ENCODE measurements at regions not wholly inside any gene's neighbourhood (a gene's known extent, or its start where the extent isn't known, plus 50 kb on each side); places are given as distances from the start of the nearest gene placed in this dataset.

DNA sequence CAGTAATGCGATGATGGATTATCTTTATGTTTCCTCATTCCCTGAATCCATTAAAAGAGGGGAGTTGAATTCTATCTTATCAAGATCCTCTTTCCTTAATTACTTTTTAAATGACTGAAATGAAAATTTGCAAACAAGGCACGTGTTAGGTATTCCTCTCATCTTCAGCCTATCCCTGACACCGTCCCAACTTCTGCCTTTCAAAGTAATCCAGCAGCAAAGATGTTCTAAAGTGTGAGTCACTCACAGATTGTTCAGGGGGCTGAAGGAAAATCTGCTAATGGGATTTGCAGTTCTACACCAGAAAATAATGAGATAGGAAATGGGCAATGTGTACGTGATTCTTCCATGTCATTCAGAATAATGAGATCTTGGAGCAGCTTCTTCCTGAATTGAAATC lies 403.0 kb downstream of the ARHGEF28 start:
- Histone ChIP-seq H3K27ac (ENCODE audit: insufficient read depth, low read depth, low read length, poor library complexity, severe bottlenecking) (no peak overlapping the region), H3K27me3 (ENCODE audit: control insufficient read depth, insufficient read depth, low read length, poor library complexity, severe bottlenecking) (no peaks in the 10 kb centered on the region), H3K9me3 (ENCODE audit: control insufficient read depth, low read length) (no peaks in the 10 kb centered on the region), H3K4me1 (ENCODE audit: control insufficient read depth, insufficient read depth, low read length) (no peaks in the 10 kb centered on the region), H3K36me3 (ENCODE audit: control insufficient read depth, insufficient read depth, low read length) (no peaks in the 10 kb centered on the region), H3K4me3 (ENCODE audit: insufficient read depth, low read depth, low read length) (no peak overlapping the region)
- 90 to 94% methylated on average over 4 of the region's 4 CpGs for WGBS, 2 experiments

DNA sequence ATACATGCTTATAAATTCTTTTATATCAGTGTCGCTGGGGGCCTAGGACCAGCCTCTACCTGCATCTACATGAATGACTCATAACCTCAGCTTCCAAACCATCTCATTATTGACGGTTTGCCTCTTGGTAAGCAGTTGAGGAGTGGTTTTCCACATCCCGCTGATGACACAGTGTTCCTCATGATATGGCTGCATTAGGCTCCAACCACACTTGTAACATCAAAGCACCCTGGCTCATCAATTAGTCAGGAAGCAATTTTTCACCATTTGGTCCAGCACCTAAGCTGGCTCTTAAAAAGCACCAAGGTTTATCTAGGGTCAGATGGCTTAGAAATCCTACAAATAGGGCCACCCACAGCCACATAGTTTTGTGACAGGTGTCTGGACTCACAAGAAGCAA lies 402.4 kb downstream of the ARHGEF28 start:
- no peaks in the 10 kb centered on the region for H3K4me1 ChIP-seq (ENCODE audit: control insufficient read depth, insufficient read depth, low read length)
- no peaks in the 10 kb centered on the region for H3K9me3 ChIP-seq (ENCODE audit: control insufficient read depth, low read length)
- no peaks in the 10 kb centered on the region for H3K36me3 ChIP-seq (ENCODE audit: control insufficient read depth, insufficient read depth, low read length)
- no peak overlapping the region for H3K27ac ChIP-seq (ENCODE audit: insufficient read depth, low read depth, low read length, poor library complexity, severe bottlenecking)
- H3K4me3 ChIP-seq (ENCODE audit: insufficient read depth, low read depth, low read length), result no peak overlapping the region
- H3K27me3 ChIP-seq (ENCODE audit: control insufficient read depth, insufficient read depth, low read length, poor library complexity, severe bottlenecking), result no peaks in the 10 kb centered on the region
- WGBS, 2 experiments, result 84 to 95% methylated on average over 3 of the region's 3 CpGs

DNA sequence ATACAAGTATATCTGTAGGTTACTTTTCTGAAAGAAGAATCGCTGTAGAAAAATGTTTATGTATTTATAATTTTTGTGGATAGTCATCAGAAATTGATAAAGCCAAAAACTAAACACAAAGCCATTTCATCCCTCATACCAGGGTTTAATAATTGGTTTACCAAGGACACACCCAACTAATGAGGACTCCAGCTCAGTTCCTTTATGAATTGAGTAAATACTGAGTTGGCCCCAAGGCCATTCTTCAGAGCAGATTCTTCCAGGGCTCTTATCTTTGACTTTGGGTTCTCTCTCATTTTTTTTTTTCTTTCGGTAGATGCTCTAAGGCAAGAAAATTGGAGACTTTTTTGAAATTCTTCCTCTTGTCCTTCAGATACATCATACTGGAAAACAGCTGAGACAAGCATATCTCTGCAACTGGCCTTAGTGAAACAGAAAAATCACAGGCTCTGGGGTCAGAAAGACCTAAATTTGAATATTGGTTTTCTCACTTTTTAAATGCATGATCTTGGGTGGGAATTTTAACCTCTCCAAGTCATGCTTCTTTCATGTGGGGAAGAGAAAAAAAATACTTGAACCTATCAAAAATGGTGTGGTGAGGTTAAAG lies 401.8 kb downstream of the ARHGEF28 start:
- Histone ChIP-seq H3K9me3 (ENCODE audit: control insufficient read depth, low read length) (no peaks in the 10 kb centered on the region), H3K36me3 (ENCODE audit: control insufficient read depth, insufficient read depth, low read length) (no peaks in the 10 kb centered on the region), H3K4me3 (ENCODE audit: insufficient read depth, low read depth, low read length) (no peak overlapping the region), H3K4me1 (ENCODE audit: control insufficient read depth, insufficient read depth, low read length) (no peaks in the 10 kb centered on the region), H3K27me3 (ENCODE audit: control insufficient read depth, insufficient read depth, low read length, poor library complexity, severe bottlenecking) (no peaks in the 10 kb centered on the region), H3K27ac (ENCODE audit: insufficient read depth, low read depth, low read length, poor library complexity, severe bottlenecking) (no peak overlapping the region)
- WGBS, 2 experiments, result 90 to 100% methylated on average over 1 of the region's 2 CpGs

DNA sequence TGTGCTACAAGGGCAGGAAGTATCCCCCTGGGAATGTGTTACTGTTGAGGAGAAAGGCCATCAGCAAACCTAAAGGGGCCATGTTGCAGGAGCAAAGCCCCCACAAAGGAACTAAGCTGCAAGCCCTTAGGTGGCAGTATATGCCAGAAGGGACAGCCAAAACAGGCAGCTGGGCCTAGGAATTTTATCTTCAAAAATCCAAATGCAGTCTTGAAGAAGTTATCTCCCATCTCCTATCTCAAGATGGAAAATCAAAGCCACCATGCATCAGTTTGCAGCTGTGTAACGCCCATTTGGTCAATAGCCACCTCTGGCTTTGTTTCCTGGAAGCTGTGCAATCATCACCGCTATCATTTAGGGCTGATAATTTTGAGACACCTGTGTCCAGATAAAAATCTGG lies 400.3 kb downstream of the ARHGEF28 start:
- Histone ChIP-seq H3K4me1 (ENCODE audit: control insufficient read depth, insufficient read depth, low read length) (no peaks in the 10 kb centered on the region), H3K27ac (ENCODE audit: insufficient read depth, low read depth, low read length, poor library complexity, severe bottlenecking) (no peak overlapping the region), H3K4me3 (ENCODE audit: insufficient read depth, low read depth, low read length) (no peak overlapping the region), H3K9me3 (ENCODE audit: control insufficient read depth, low read length) (no peaks in the 10 kb centered on the region), H3K27me3 (ENCODE audit: control insufficient read depth, insufficient read depth, low read length, poor library complexity, severe bottlenecking) (no peaks in the 10 kb centered on the region), H3K36me3 (ENCODE audit: control insufficient read depth, insufficient read depth, low read length) (no peaks in the 10 kb centered on the region)
- 91 to 100% methylated on average over 2 of the region's 2 CpGs for WGBS, 2 experiments

- Histone ChIP-seq H3K36me3 (ENCODE audit: control insufficient read depth, insufficient read depth, low read length) (no peaks in the 10 kb centered on the region), H3K27me3 (ENCODE audit: control insufficient read depth, insufficient read depth, low read length, poor library complexity, severe bottlenecking) (no peaks in the 10 kb centered on the region), H3K9me3 (ENCODE audit: control insufficient read depth, low read length) (no peaks in the 10 kb centered on the region), H3K4me3 (ENCODE audit: insufficient read depth, low read depth, low read length) (no peak overlapping the region), H3K4me1 (ENCODE audit: control insufficient read depth, insufficient read depth, low read length) (no peaks in the 10 kb centered on the region), H3K27ac (ENCODE audit: insufficient read depth, low read depth, low read length, poor library complexity, severe bottlenecking) (no peak overlapping the region)
Observed at GRCh38 chr5:74021126-74021525, 395.1 kb downstream of the ARHGEF28 start.

DNA sequence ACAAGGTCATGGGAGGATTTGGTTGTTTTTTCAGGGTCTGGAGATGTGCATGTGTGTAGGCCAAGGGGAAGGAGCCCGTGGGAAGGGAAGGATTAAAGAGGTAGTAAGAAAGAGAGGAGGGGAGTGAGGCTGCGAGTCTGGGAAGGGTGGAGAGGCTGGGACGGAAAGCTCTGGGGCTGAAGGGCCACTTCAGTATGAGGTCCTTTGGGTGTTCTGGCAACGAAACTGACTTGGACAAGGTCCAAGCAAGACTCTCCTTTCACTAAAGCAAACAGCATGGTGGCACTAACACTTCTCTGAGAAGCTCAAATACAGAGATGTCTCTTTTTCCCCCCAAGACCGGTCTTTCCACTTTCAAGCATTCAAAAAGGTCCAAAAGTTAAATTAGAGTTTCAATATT lies 394.5 kb downstream of the ARHGEF28 start:
- Histone ChIP-seq H3K27me3 (ENCODE audit: control insufficient read depth, insufficient read depth, low read length, poor library complexity, severe bottlenecking) (no peaks in the 10 kb centered on the region), H3K36me3 (ENCODE audit: control insufficient read depth, insufficient read depth, low read length) (no peaks in the 10 kb centered on the region), H3K4me1 (ENCODE audit: control insufficient read depth, insufficient read depth, low read length) (no peaks in the 10 kb centered on the region), H3K27ac (ENCODE audit: insufficient read depth, low read depth, low read length, poor library complexity, severe bottlenecking) (no peak overlapping the region), H3K4me3 (ENCODE audit: insufficient read depth, low read depth, low read length) (no peak overlapping the region), H3K9me3 (ENCODE audit: control insufficient read depth, low read length) (no peaks in the 10 kb centered on the region)
- 94 to 95% methylated on average over 5 of the region's 5 CpGs for WGBS, 2 experiments

GRCh38 chr5:74019923-74020322 lies 393.9 kb downstream of the ARHGEF28 start:
- H3K27me3 ChIP-seq (ENCODE audit: control insufficient read depth, insufficient read depth, low read length, poor library complexity, severe bottlenecking), result no peaks in the 10 kb centered on the region
- H3K4me3 ChIP-seq (ENCODE audit: insufficient read depth, low read depth, low read length), result no peak overlapping the region
- WGBS, 2 experiments, result 94 to 95% methylated on average over 5 of the region's 5 CpGs
- no peaks in the 10 kb centered on the region for H3K4me1 ChIP-seq (ENCODE audit: control insufficient read depth, insufficient read depth, low read length)
- no peaks in the 10 kb centered on the region for H3K9me3 ChIP-seq (ENCODE audit: control insufficient read depth, low read length)
- no peaks in the 10 kb centered on the region for H3K36me3 ChIP-seq (ENCODE audit: control insufficient read depth, insufficient read depth, low read length)
- no peak overlapping the region for H3K27ac ChIP-seq (ENCODE audit: insufficient read depth, low read depth, low read length, poor library complexity, severe bottlenecking)

DNA sequence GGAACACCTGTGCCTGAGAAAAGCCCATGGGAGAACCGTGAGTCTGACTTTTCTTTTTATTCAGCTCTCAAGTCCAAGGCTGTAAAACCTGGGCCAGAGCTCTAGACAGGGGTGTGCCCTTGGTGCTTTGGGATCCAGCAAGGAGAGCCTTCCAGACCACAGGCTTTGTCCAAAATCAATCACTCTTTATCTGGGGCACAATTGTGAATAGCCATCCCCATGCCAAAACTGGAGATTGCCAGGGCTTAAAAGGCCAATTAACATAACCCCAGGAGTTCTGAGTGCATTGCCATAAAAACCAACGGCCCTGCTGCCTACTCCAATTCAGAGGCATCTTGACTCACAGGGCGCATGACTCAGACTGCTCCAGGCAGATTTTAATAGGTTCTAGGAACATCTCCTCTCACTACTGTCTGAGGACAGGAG lies 391.8 kb downstream of the ARHGEF28 start:
- 54 to 66% methylated on average over 3 of the region's 3 CpGs for WGBS, 2 experiments
- Histone ChIP-seq H3K9me3 (ENCODE audit: control insufficient read depth, low read length) (no peaks in the 10 kb centered on the region), H3K4me1 (ENCODE audit: control insufficient read depth, insufficient read depth, low read length) (no peaks in the 10 kb centered on the region), H3K27me3 (ENCODE audit: control insufficient read depth, insufficient read depth, low read length, poor library complexity, severe bottlenecking) (no peaks in the 10 kb centered on the region), H3K27ac (ENCODE audit: insufficient read depth, low read depth, low read length, poor library complexity, severe bottlenecking) (no peak overlapping the region), H3K36me3 (ENCODE audit: control insufficient read depth, insufficient read depth, low read length) (no peaks in the 10 kb centered on the region), H3K4me3 (ENCODE audit: insufficient read depth, low read depth, low read length) (no peak overlapping the region)

GRCh38 chr5:74017112-74017511 lies 391.1 kb downstream of the ARHGEF28 start:
- no peaks in the 10 kb centered on the region for H3K27me3 ChIP-seq (ENCODE audit: control insufficient read depth, insufficient read depth, low read length, poor library complexity, severe bottlenecking)
- no peaks in the 10 kb centered on the region for H3K36me3 ChIP-seq (ENCODE audit: control insufficient read depth, insufficient read depth, low read length)
- no peaks in the 10 kb centered on the region for H3K9me3 ChIP-seq (ENCODE audit: control insufficient read depth, low read length)
- WGBS, 2 experiments, result 88% methylated on average over 2 of the region's 2 CpGs
- no peak overlapping the region for H3K4me3 ChIP-seq (ENCODE audit: insufficient read depth, low read depth, low read length)
- no peaks in the 10 kb centered on the region for H3K4me1 ChIP-seq (ENCODE audit: control insufficient read depth, insufficient read depth, low read length)
- no peak overlapping the region for H3K27ac ChIP-seq (ENCODE audit: insufficient read depth, low read depth, low read length, poor library complexity, severe bottlenecking)

GRCh38 chr5:74016373-74016772 lies 390.4 kb downstream of the ARHGEF28 start:
- Histone ChIP-seq H3K27me3 (ENCODE audit: control insufficient read depth, insufficient read depth, low read length, poor library complexity, severe bottlenecking) (no peaks in the 10 kb centered on the region), H3K27ac (ENCODE audit: insufficient read depth, low read depth, low read length, poor library complexity, severe bottlenecking) (no peak overlapping the region), H3K9me3 (ENCODE audit: control insufficient read depth, low read length) (no peaks in the 10 kb centered on the region), H3K36me3 (ENCODE audit: control insufficient read depth, insufficient read depth, low read length) (no peaks in the 10 kb centered on the region), H3K4me1 (ENCODE audit: control insufficient read depth, insufficient read depth, low read length) (no peaks in the 10 kb centered on the region), H3K4me3 (ENCODE audit: insufficient read depth, low read depth, low read length) (no peak overlapping the region)
- WGBS, 2 experiments, result 83 to 85% methylated on average over 4 of the region's 4 CpGs

DNA sequence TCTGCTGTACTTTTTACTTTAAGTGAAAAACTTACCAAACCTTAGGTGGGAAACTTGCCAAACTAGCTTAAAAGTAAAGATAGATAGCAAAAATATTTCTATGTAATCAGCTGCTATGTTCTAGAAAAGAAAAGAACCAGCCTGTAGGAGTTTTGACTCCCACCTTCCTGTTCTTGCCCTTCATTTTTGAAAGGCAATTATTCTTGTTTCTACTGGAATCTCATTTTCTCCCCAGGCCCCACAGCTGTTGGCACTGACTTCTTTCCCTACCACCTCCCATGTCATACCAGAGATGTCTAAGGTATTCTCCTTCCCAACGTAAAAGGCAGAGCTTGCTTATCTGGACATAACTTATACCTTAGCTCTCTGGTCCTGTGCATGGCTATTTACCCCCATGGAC lies 389.7 kb downstream of the ARHGEF28 start:
- no peak overlapping the region for H3K27ac ChIP-seq (ENCODE audit: insufficient read depth, low read depth, low read length, poor library complexity, severe bottlenecking)
- H3K36me3 ChIP-seq (ENCODE audit: control insufficient read depth, insufficient read depth, low read length), result no peaks in the 10 kb centered on the region
- H3K4me3 ChIP-seq (ENCODE audit: insufficient read depth, low read depth, low read length), result no peak overlapping the region
- WGBS, 2 experiments, result 93 to 94% methylated on average over 1 of the region's 1 CpG
- H3K4me1 ChIP-seq (ENCODE audit: control insufficient read depth, insufficient read depth, low read length), result no peaks in the 10 kb centered on the region
- no peaks in the 10 kb centered on the region for H3K9me3 ChIP-seq (ENCODE audit: control insufficient read depth, low read length)
- H3K27me3 ChIP-seq (ENCODE audit: control insufficient read depth, insufficient read depth, low read length, poor library complexity, severe bottlenecking), result no peaks in the 10 kb centered on the region

Measured in ectodermal cell (in vitro differentiated cells).